ACHN (cell line): ENCODE measurements at regions not wholly inside any gene's neighbourhood (a gene's known extent, or its start where the extent isn't known, plus 50 kb on each side); places are given as distances from the start of the nearest gene placed in this dataset.
"Not testable (repeated sequence)": the region's sequence is repeated elsewhere in the genome, so short reads cannot be mapped to it uniquely, and the experiment has no call there.

Experiments used
- DNase-seq: peaks from one replicate; pipeline ENCODE4 v3.0.0-alpha.2; 2015
- in situ Hi-C: cut with HindIII; loops from 2 replicates; pipeline ENCODE4 v1.10.0; 2017; ENCODE audit warnings: low sequenced_read_pairs, low pct_ligation_motif_present, low pct_unique_long_range_greater_than_20kb

GRCh38 chr4:62491756-62492155 lies 1291.6 kb downstream of the ADGRL3 start:
- in situ Hi-C loops, DNase-seq: not testable (repeated sequence)

- no peak for DNase-seq
- in situ Hi-C loops: no loop called here
Observed at GRCh38 chr4:62490635-62491034, 1290.5 kb downstream of the ADGRL3 start.

DNA sequence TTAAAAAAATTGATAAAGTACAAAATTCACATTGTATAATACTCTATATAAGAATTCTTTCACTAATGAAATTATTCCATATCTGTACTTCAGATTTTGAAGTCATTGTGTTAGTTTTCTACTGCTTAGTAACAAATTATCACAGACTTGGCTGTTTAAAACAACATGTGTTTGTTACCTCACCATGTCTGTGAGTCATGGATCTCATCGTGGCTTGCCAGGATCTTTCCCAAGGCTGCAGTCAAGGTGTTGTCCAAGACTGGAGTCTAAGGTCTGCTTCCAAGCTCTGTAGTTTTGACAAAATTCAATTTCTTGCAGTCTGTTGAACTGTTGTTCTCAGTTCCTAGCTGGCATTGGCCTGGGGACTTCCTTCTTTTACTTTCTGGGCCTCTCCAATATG lies 1286.9 kb downstream of the ADGRL3 start:
- no peak for DNase-seq
- in situ Hi-C loops: no loop called here

- in situ Hi-C loops: no loop called here
- DNase-seq: no peak
Observed at GRCh38 chr4:62484357-62484756, 1284.2 kb downstream of the ADGRL3 start.

GRCh38 chr4:62482355-62482754 lies 1282.2 kb downstream of the ADGRL3 start:
- in situ Hi-C loops: no loop called here

DNA sequence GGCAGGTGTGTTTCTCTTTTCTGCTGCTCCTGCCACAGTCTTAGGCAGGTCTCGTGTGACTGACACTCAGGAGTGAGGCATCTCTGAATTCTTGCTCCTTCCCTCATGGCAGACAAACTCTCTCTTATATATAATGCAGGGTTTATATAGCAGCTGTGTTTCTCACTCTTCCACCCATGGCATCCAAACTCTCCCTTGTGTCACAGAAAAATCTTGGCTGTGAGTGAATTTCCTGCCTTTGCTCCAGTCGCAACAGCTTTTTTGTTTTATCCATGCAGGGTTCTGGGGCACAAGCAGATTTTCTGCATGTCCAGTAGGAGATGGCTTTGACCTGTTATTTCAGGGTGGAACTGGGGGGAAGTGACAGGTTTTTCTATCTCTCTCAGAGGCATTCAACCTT lies 1275.5 kb downstream of the ADGRL3 start:
- in situ Hi-C loops: no loop called here
- DNase-seq: no peak

More at GRCh38 chr4:62482355-62482754, 1282.2 kb downstream of the ADGRL3 start:
- no peak for DNase-seq

DNA sequence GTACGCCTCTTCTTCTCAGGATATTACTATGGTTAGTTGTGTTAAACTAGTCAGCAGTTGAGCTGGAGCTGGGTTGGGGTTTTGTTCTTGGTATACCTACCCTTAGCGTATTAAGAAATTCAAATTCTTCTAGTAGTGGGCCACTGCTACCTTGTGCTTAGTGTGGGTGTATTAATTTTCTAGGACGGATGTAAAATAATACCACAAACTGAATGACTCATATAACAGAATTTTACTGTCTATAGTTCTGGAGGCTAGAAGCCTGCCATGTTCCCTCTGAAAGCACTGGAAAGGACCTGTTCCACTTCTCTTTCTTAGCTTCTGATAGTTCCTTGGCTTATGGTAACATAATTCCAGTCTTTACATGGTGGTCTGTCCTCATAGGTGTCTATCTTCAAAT lies 1274.7 kb downstream of the ADGRL3 start:
- in situ Hi-C loops: no loop called here
- DNase-seq: no peak

DNA sequence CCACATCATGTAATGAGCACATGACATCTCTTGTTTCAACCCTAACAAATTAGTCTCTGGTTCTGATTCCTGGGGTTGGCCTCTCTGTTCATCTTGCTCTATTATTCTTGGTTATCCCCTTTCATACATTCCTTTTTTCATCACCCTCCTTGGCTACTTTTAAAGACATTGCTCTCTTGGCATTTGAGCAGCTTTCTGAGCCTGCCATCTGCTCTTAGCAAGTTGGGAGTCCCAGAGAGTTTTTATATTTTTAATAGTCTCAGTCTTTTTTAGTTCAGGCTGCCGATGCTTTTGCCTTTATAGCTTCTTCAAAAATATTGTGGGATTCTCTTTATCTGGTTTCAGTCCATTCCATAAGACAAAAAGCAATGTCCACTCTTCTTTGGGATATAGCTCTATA lies 1270.9 kb downstream of the ADGRL3 start:
- no peak for DNase-seq
- in situ Hi-C loops: no loop called here

DNA sequence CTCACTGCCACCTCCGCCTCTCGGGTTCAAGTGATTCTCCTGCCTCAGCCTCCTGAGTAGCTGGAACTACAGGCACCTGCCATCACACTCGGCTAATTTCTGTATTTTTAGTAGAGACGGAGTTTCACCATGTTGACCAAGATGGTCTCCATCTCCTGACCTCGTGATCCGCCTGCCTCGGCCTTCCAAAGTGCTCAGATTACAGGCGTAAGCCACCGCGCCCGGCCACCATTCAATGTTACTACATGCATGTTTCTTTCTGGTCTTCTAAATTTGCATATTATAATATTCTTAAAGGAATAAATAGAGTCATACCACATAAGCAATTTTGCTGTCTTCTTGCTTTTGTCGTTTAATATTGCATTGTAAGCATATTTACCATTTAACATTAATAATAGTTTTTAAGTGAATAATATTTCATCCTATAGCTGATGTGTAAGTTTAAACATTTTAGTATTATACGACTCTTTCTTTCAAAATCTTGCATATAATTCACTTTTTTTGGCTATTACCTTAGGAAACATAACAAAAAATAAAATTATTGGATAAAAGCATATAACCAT lies 1270.4 kb downstream of the ADGRL3 start:
- no peak for DNase-seq
- in situ Hi-C loops: no loop called here

- no peak for DNase-seq
- in situ Hi-C loops: no loop called here
Observed at GRCh38 chr4:62470020-62470419, 1269.9 kb downstream of the ADGRL3 start.

GRCh38 chr4:62461961-62462360 lies 1261.8 kb downstream of the ADGRL3 start:
- DNase-seq: no peak
- in situ Hi-C loops: no loop called here

DNA sequence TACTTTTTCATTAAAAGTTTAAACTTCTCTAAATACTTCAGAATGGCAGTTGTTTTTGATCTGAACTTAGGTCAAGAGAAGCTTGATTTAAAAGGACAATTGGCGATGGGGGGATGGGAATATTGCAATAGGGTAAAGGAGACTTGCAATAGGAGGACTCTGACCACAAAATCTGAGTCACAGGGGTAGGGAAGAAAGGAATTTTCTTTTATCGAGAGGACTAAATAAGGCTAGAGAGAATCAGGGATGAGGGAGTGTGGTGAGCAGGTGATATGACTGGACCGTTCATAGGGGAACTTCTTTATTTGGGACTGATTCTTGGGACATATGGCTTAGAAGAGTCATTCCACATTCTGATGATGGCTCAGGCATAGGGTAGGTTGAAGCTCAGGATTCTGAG lies 1260.2 kb downstream of the ADGRL3 start:
- in situ Hi-C loops: no loop called here
- DNase-seq: no peak

GRCh38 chr4:62457356-62457755 lies 1257.2 kb downstream of the ADGRL3 start:
- in situ Hi-C loops: no loop called here
- DNase-seq: peak; percentile 4

DNA sequence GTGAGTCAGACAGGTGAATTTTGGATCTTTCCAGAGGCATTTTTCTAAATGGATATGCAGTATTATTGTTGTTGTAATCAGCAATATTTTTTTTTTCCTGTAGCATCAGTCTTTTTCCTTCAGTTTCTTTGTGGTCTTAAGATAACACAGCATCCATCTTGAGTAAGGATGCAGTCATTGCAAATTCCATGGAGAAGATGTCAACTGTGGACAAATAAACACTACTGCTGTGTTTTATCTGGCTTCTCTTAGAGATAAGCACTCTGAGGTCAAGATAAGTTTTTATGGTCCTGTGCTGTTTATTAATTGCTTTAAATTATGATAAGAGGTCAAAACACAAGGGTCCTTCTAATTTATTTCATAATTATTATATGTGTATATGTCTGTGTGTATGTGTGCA lies 1255.7 kb downstream of the ADGRL3 start:
- in situ Hi-C loops: no loop called here
- no peak for DNase-seq

- in situ Hi-C loops: no loop called here
- DNase-seq: no peak
Observed at GRCh38 chr4:62454535-62454934, 1254.4 kb downstream of the ADGRL3 start.

- in situ Hi-C loops: no loop called here
- no peak for DNase-seq
Observed at GRCh38 chr4:62450740-62451139, 1250.6 kb downstream of the ADGRL3 start.

GRCh38 chr4:62449538-62449937 lies 1249.4 kb downstream of the ADGRL3 start:
- in situ Hi-C loops: no loop called here
- no peak for DNase-seq

DNA sequence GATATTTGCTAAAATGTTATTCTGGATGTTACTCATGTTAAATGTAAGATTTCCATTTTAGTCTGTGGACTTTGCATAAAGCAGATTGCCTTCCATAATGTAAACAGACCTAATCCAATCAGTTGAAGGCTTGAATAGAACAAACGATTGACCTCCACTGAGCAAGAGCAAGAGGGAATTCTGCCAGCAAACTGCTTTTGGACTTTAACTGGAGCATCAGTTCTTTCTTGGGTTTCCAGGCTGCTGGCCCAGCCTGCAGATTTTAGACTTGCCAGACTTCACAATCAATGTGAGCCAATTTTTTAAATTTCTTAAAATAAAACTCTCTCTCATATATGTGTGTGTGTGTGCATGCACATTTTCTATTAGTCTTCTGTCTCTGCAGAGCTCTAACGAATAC lies 1248.8 kb downstream of the ADGRL3 start:
- DNase-seq: no peak
- in situ Hi-C loops: no loop called here

DNA sequence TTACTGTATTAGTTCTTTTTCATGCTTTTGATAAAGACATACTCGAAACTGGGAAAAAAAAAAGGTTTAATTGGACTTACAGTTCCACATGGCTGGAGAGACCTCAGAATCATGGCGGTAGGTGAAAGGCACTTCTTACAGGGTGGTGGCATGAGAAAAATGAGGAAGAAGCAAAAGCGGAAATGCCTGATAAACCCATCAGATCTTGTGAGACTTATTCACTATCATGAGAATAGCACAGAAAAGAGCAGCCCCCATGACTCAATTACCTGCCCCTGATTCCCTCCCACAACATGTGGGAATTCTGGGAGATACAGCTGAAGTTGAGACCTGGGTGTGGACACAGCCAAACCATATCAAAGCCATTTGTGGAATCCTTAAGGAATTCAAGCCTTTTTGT lies 1238.9 kb downstream of the ADGRL3 start:
- DNase-seq: no peak
- in situ Hi-C loops: no loop called here

DNA sequence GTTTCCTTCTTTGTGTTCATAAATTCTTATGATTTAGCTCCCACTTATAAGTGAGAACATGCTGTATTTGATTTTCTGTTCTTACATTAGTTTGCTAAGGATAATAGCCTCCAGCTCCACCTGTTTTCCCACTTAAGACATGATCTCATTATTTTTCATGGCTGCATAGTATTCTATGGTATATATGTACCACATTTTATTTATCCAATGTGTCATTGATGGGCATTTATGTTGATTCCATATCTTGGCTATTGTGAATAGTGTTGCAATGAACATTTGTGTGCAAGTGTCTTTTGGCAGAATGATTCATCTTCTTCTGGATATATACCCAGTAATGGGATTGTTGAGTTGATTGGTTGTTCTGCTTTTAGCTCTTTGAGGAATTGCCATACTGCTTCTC lies 1234.8 kb downstream of the ADGRL3 start:
- no peak for DNase-seq
- in situ Hi-C loops: no loop called here
